HS-27A (cell line): ENCODE measurements at regions not wholly inside any gene's neighbourhood (a gene's known extent, or its start where the extent isn't known, plus 50 kb on each side); places are given as distances from the start of the nearest gene placed in this dataset.

Experiments
- DNase-seq: peaks from one replicate; pipeline ENCODE4 v3.0.0-alpha.2; 2012; ENCODE audit warnings: low read depth, missing footprints

DNA sequence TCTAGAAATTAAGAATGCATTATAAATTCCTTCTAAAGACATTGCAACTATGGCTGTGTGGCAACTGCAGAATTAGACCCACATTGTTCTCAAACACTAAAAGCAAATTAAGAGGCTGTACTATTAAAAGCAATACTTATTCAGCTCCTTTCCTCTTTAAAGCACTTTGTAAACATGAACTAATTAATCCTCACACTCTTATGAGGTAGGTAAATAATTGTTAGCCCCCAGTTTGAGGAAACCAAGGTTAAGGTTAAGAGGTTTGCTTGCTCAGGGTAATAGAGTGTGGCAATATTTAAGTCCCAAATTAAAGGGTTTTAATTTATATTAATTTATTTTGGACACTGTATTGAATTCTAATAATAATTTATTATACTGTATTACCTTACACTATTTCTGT lies 553.8 kb downstream of the LRRIQ3 start:
- no peak for DNase-seq

GRCh38 chr1:73639494-73639893 lies 558.5 kb downstream of the LRRIQ3 start:
- no peak for DNase-seq

- DNase-seq: no peak
These were observed 560.7 kb downstream of the LRRIQ3 start for GRCh38 chr1:73637264-73637663.

GRCh38 chr1:73635021-73635420 lies 563.0 kb downstream of the LRRIQ3 start:
- no peak for DNase-seq

DNA sequence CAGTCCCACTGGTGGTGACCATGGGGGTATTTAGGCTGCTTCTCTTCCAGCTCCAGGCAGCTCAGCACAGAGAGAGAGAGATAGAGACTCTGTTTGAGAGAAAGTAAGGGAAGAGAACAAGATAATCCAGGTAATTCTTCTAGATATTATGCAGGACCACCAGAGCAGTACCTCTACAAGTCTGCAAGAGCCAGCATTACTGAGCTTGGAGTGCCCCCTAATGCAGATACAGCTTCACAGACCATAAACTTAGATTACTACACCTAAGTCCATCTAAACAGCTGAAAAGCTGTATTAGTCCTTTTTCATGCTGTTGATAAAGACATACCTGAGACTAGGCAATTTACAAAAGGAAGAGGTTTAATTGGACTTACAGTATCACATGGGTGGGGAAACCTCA lies 570.3 kb downstream of the LRRIQ3 start:
- no peak for DNase-seq

- DNase-seq: no peak
These were observed 571.6 kb downstream of the LRRIQ3 start for GRCh38 chr1:73626326-73626725.

- no peak for DNase-seq
These were observed 574.0 kb downstream of the LRRIQ3 start for GRCh38 chr1:73623946-73624345.

GRCh38 chr1:73617145-73617544 lies 580.8 kb downstream of the LRRIQ3 start:
- DNase-seq: no peak

- DNase-seq: no peak
These were observed 586.3 kb downstream of the LRRIQ3 start for GRCh38 chr1:73611681-73612080.

- DNase-seq: no peak
These were observed 593.2 kb downstream of the LRRIQ3 start for GRCh38 chr1:73604739-73605138.

- no peak for DNase-seq
These were observed 593.8 kb downstream of the LRRIQ3 start for GRCh38 chr1:73604211-73604610.

DNA sequence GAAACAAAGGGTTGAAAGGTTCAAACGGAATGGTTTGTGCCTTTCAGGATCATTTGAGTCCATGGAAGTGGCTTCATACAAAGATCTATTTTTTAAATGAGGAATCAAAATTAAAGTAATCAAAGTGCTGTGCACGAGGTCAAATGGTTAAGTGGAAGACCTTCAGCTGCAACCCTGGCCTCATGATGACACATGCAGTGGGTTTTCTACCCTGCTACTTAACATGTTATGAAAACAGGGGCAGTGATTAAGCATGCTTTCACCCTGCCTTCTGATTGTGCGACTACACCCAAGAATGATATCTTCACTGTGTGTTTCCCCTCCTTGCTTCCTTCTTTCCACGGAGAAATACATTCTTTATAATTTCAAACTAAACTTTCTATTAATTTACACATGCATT lies 604.2 kb downstream of the LRRIQ3 start:
- no peak for DNase-seq

- DNase-seq: no peak
These were observed 604.6 kb downstream of the LRRIQ3 start for GRCh38 chr1:73593364-73593763.

GRCh38 chr1:73587080-73587479 lies 610.9 kb downstream of the LRRIQ3 start:
- DNase-seq: no peak

- no peak for DNase-seq
These were observed 620.8 kb downstream of the LRRIQ3 start for GRCh38 chr1:73577206-73577605.

DNA sequence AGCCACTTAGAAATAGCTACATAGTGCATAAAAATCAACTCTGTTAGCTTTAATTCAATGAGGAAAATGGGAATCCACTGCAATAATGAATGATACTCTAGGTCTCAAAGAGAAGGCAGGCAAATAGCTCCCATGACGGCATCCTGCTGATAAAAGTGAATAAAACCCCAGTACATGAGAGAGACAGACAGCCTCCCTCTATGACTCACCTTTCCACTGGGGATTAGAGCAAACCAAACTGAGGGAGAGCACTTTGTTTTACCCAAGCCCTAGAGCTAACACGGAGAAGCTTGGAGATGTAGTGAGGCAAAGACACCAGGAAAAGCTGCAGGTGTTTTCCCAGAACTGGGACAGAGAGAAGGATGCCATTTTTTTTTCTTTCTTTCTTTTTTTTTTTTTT lies 621.9 kb downstream of the LRRIQ3 start:
- DNase-seq: no peak

- DNase-seq: no peak
These were observed 633.7 kb downstream of the LRRIQ3 start for GRCh38 chr1:73564294-73564693.

DNA sequence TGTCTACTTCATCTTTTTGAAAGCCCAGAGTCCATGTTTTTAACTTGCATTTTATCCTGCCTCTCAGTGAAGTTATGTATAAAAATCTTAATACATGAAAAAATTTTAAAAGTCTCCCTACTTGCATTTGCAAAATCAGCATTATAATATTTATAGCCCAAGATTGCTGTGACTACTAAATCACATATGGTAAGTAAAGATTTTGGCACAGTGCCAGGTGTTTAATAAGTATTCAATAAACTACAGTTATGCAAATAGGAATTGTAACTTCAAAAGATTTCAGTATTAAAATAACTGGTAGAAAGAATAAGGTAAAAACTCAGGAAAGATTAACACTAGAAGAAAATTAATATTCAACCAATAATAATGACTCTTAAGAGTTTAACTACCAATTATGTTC lies 641.7 kb downstream of the LRRIQ3 start:
- no peak for DNase-seq

- DNase-seq: no peak
These were observed 660.6 kb downstream of the LRRIQ3 start for GRCh38 chr1:73537400-73537799.

GRCh38 chr1:73517603-73518191 lies 680.3 kb downstream of the LRRIQ3 start:
- no peak for DNase-seq

GRCh38 chr1:73516451-73516850 lies 681.5 kb downstream of the LRRIQ3 start:
- no peak for DNase-seq

DNA sequence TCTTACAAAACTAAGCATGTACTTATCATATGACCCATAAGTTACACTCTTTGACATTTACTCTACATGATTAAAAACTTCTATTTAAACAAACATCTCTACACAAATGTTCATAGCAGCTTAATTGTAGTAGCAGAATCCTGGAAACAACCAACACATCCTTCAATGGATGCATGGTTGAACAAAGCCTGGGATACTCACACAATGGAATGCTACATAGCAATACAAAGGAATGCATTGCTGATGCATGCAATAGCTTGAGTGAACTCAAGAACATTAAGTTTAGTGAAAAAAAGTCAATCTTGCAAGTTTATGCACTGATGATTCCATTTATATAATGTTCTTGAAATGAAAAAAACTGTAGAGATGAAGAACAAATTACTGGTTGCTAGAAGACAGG lies 686.9 kb downstream of the LRRIQ3 start:
- no peak for DNase-seq

GRCh38 chr1:73500154-73500553 lies 697.8 kb downstream of the LRRIQ3 start:
- DNase-seq: no peak

GRCh38 chr1:73499671-73500070 lies 698.3 kb downstream of the LRRIQ3 start:
- no peak for DNase-seq

- no peak for DNase-seq
These were observed 706.4 kb downstream of the LRRIQ3 start for GRCh38 chr1:73491621-73492020.
